ENCODE measurements at regions not wholly inside any gene's neighbourhood (a gene's known extent, or its start where the extent isn't known, plus 50 kb on each side); places are given as distances from the start of the nearest gene placed in this dataset.

DNA sequence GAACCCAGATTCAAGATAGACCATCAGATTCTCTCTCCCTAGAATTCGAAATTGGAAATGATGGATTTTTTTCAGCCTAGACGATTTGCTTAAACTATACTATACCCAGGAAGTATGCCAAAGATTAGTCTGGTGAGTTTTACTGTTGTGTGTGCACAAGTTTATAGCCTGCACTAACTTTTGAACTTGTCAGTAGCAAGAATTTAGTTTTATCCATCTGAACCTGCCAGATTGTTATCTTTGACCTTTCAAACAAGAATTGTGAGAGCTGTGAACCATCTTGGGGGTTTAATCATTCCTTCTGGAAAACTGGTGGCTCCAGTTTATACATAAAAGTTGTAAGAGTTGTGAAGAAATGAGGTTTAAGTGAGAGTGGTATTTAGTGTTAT is 243.5 kb upstream of the DAAM1 start:
- TF ChIP-seq POLR2AphosphoS5 (IDR thresholded peaks at IDR 0.05): no peak
- TF ChIP-seq POLR2A (IDR thresholded peaks at IDR 0.05): no peak
- no peak for TF ChIP-seq CTCF (IDR thresholded peaks at IDR 0.05)
